Myocyte (in vitro differentiated cells): ENCODE measurements at regions not wholly inside any gene's neighbourhood (a gene's known extent, or its start where the extent isn't known, plus 50 kb on each side); places are given as distances from the start of the nearest gene placed in this dataset.

Experiments
- DNase-seq: peaks from one replicate; pipeline ENCODE4 v3.0.0-alpha.2; 2012; ENCODE audit warnings: low read depth

GRCh38 chr1:106637566-106637965 is 418.9 kb upstream of the PRMT6 start:
- DNase-seq: no peak

- DNase-seq: no peak
Observed at GRCh38 chr1:106646261-106646784, 410.2 kb upstream of the PRMT6 start.

GRCh38 chr1:106646816-106647215 is 409.7 kb upstream of the PRMT6 start:
- DNase-seq: no peak

GRCh38 chr1:106651028-106651762 is 405.3 kb upstream of the PRMT6 start:
- no peak for DNase-seq

- DNase-seq: no peak
Observed at GRCh38 chr1:106659490-106660244, 396.8 kb upstream of the PRMT6 start.

GRCh38 chr1:106675558-106675957 is 380.9 kb upstream of the PRMT6 start:
- no peak for DNase-seq

- no peak for DNase-seq
Observed at GRCh38 chr1:106676021-106676420, 380.5 kb upstream of the PRMT6 start.

GRCh38 chr1:106677181-106677580 is 379.3 kb upstream of the PRMT6 start:
- DNase-seq: no peak

GRCh38 chr1:106677721-106678120 is 378.8 kb upstream of the PRMT6 start:
- DNase-seq: no peak

- no peak for DNase-seq
Observed at GRCh38 chr1:106678279-106679050, 378.0 kb upstream of the PRMT6 start.

GRCh38 chr1:106680216-106680615 is 376.3 kb upstream of the PRMT6 start:
- no peak for DNase-seq

GRCh38 chr1:106680776-106681344 is 375.6 kb upstream of the PRMT6 start:
- DNase-seq: no peak

GRCh38 chr1:106681939-106682522 is 374.4 kb upstream of the PRMT6 start:
- no peak for DNase-seq

- no peak for DNase-seq
Observed at GRCh38 chr1:106688446-106688845, 368.0 kb upstream of the PRMT6 start.

- no peak for DNase-seq
Observed at GRCh38 chr1:106698660-106699059, 357.8 kb upstream of the PRMT6 start.

- no peak for DNase-seq
Observed at GRCh38 chr1:106699433-106699832, 357.0 kb upstream of the PRMT6 start.

GRCh38 chr1:106700211-106700610 is 356.3 kb upstream of the PRMT6 start:
- no peak for DNase-seq

- DNase-seq: no peak
Observed at GRCh38 chr1:106705971-106706370, 350.5 kb upstream of the PRMT6 start.

GRCh38 chr1:106717591-106717990 is 338.9 kb upstream of the PRMT6 start:
- DNase-seq: no peak

GRCh38 chr1:106721790-106722189 is 334.7 kb upstream of the PRMT6 start:
- no peak for DNase-seq

- no peak for DNase-seq
Observed at GRCh38 chr1:106722466-106722865, 334.0 kb upstream of the PRMT6 start.
